ENCODE measurements at regions not wholly inside any gene's neighbourhood (a gene's known extent, or its start where the extent isn't known, plus 50 kb on each side); places are given as distances from the start of the nearest gene placed in this dataset.

DNA sequence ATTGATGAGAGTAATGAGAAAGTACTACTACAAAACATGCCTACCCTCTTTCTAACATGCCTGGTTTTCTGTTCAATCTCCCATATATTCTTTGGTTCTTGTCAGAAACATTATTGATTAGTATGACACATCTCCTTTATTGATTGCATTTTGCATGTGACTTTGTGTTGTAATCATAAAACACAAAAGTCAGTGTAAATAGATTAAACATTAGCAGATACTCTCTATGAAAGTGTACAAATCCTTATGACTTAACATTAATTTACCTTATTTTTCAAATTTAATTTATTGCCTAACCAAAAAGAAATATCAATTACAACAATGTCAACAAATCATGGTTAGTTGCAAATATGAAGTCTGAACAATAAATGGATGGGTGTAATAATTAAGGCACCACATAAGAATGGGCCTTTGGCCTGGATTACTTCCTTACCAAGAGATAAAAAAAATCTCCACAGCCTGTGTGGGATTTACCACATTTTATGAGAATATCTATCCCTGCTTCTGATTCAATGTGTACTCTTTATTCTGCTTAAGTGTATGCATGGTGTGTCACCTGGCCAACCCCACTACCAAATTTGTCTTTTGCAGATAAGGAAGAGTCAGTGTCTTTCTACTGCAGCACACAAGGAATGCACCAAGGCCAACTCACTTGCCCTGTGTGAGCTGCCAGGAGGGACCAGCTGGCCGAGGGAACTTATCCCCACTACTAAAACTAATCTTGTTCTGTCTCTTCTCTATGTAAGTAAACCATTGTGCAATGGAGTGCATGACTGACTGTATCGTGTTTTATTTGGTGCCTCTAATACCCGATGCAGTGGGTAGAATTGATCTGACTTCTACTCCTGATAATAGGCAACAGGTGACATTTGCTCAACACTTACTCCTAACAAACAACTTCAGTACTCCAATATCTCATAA is 1001.9 kb upstream of the CDH10 start:
- no peaks in the 10 kb centered on the region for H3K36me3 Mint-ChIP-seq (ENCODE audit: low read depth)
- no peaks in the 10 kb centered on the region for H3K27me3 Mint-ChIP-seq (ENCODE audit: low read depth)
- no peaks in the 10 kb centered on the region for H3K4me1 Mint-ChIP-seq (ENCODE audit: low read depth)
- H3K27ac Mint-ChIP-seq, result no peak overlapping the region
- no peak overlapping the region for H3K4me3 Mint-ChIP-seq
- H3K9me3 Mint-ChIP-seq, result peaks cover 34% of the 10 kb centered on the region

DNA sequence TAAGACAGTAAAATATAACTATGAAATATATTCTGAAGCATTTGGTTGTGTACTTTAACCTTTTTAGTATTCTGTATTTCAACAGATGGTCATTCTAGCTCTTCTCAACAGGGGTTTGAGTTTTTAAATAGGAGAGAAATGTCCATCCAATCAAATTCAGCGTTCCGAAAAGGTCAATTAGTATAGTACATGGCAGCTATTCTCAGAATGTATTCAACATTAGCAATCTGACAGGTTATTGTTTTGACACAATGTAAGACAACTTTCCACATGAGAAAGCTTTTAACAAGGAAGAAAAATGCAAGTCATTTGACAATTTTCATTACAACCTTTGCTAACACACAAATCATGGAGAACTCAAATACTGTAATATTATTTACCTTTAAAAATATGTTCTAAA is 996.3 kb upstream of the CDH10 start:
- H3K4me1 Mint-ChIP-seq (ENCODE audit: low read depth), result no peaks in the 10 kb centered on the region
- H3K9me3 Mint-ChIP-seq, result peaks cover 15% of the 10 kb centered on the region
- H3K36me3 Mint-ChIP-seq (ENCODE audit: low read depth), result no peaks in the 10 kb centered on the region
- H3K27me3 Mint-ChIP-seq (ENCODE audit: low read depth), result no peaks in the 10 kb centered on the region
- H3K27ac Mint-ChIP-seq, result no peak overlapping the region
- H3K4me3 Mint-ChIP-seq, result no peak overlapping the region

- Mint-ChIP-seq H3K9me3 (peaks cover 16% of the 10 kb centered on the region), H3K36me3 (ENCODE audit: low read depth) (no peaks in the 10 kb centered on the region), H3K4me3 (no peak overlapping the region), H3K27ac (no peak overlapping the region), H3K27me3 (ENCODE audit: low read depth) (no peaks in the 10 kb centered on the region), H3K4me1 (ENCODE audit: low read depth) (no peaks in the 10 kb centered on the region)
These were observed 974.5 kb upstream of the CDH10 start for GRCh38 chr5:25619273-25619672.

- H3K27ac Mint-ChIP-seq, result no peak overlapping the region
- H3K27me3 Mint-ChIP-seq (ENCODE audit: low read depth), result no peaks in the 10 kb centered on the region
- H3K4me1 Mint-ChIP-seq (ENCODE audit: low read depth), result no peaks in the 10 kb centered on the region
- peaks cover 11% of the 10 kb centered on the region for H3K9me3 Mint-ChIP-seq
- no peak overlapping the region for H3K4me3 Mint-ChIP-seq
- no peaks in the 10 kb centered on the region for H3K36me3 Mint-ChIP-seq (ENCODE audit: low read depth)
These were observed 974.0 kb upstream of the CDH10 start for GRCh38 chr5:25618821-25619220.

GRCh38 chr5:25614466-25614865 is 969.7 kb upstream of the CDH10 start:
- H3K4me1 Mint-ChIP-seq (ENCODE audit: low read depth), result no peaks in the 10 kb centered on the region
- no peaks in the 10 kb centered on the region for H3K27me3 Mint-ChIP-seq (ENCODE audit: low read depth)
- no peak overlapping the region for H3K27ac Mint-ChIP-seq
- H3K4me3 Mint-ChIP-seq, result no peak overlapping the region
- H3K9me3 Mint-ChIP-seq, result peaks cover 14% of the 10 kb centered on the region
- no peaks in the 10 kb centered on the region for H3K36me3 Mint-ChIP-seq (ENCODE audit: low read depth)

DNA sequence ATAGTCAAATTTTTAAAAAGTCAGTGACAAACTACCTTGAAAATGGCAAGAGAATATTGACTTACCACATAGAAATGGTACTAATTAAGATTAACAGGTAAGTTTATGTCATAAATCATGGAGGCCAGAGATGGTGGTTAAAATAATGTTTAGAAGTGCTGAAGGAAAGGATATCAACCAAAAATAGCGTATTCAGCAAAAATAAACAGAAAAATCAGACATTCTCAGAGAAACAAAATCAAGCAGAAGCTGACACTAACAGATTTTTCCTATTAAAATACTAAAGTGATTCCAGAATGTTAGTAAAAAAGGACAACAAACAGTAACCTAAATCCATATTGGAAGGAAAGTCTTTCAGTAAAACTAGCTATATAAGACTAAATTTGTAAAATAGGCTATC is 959.9 kb upstream of the CDH10 start:
- Mint-ChIP-seq H3K36me3 (ENCODE audit: low read depth) (no peaks in the 10 kb centered on the region), H3K27me3 (ENCODE audit: low read depth) (no peaks in the 10 kb centered on the region), H3K4me3 (no peak overlapping the region), H3K27ac (no peak overlapping the region), H3K4me1 (ENCODE audit: low read depth) (no peaks in the 10 kb centered on the region), H3K9me3 (peaks cover 16% of the 10 kb centered on the region)

DNA sequence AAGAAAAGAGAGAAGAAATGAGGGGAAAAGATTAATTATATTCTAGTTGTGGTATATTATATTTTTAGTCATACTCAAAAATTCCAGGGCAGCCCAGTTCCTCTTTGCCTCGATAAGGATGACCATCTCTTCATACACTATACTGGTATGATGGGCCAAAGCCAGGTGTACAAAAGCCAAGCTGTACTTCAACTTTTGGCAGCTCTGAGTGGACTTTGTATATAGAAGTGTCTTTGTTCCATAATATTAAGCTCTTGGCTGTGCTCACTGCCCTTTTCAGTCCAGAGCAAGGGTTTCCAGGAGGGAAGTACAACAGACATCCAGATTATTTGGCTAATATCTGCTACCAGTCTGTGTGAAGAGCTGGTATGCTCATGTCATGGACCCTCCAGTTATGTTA is 934.3 kb upstream of the CDH10 start:
- H3K27ac Mint-ChIP-seq, result no peak overlapping the region
- H3K4me1 Mint-ChIP-seq (ENCODE audit: low read depth), result no peaks in the 10 kb centered on the region
- H3K36me3 Mint-ChIP-seq (ENCODE audit: low read depth), result no peaks in the 10 kb centered on the region
- peaks cover 23% of the 10 kb centered on the region for H3K9me3 Mint-ChIP-seq
- no peaks in the 10 kb centered on the region for H3K27me3 Mint-ChIP-seq (ENCODE audit: low read depth)
- no peak overlapping the region for H3K4me3 Mint-ChIP-seq

DNA sequence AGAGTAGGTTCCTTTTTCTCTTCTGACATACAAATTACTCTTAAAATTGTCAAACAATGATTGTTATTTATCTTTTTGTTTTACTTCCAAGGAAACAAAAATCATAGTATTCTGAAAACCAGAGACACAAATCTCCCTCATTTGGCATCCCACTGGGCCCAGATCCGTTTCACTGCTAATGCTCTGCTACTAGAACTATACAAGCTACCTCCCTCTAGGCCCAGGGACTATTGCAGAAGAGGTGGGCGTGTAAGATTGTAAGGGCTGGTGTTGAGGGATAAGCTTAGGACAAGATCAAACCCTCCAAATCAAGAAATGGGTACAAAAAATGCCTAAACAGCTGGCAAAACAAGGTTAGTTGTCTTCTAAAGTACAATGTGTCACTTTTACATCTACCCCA is 928.9 kb upstream of the CDH10 start:
- no peaks in the 10 kb centered on the region for H3K36me3 Mint-ChIP-seq (ENCODE audit: low read depth)
- H3K4me1 Mint-ChIP-seq (ENCODE audit: low read depth), result peaks cover 1% of the 10 kb centered on the region
- H3K27me3 Mint-ChIP-seq (ENCODE audit: low read depth), result no peaks in the 10 kb centered on the region
- H3K27ac Mint-ChIP-seq, result no peak overlapping the region
- H3K4me3 Mint-ChIP-seq, result no peak overlapping the region
- H3K9me3 Mint-ChIP-seq, result peaks cover 23% of the 10 kb centered on the region

- peaks cover 1% of the 10 kb centered on the region for H3K4me1 Mint-ChIP-seq (ENCODE audit: low read depth)
- H3K36me3 Mint-ChIP-seq (ENCODE audit: low read depth), result no peaks in the 10 kb centered on the region
- peaks cover 28% of the 10 kb centered on the region for H3K9me3 Mint-ChIP-seq
- no peaks in the 10 kb centered on the region for H3K27me3 Mint-ChIP-seq (ENCODE audit: low read depth)
- no peak overlapping the region for H3K27ac Mint-ChIP-seq
- H3K4me3 Mint-ChIP-seq, result no peak overlapping the region
These were observed 925.3 kb upstream of the CDH10 start for GRCh38 chr5:25570067-25570583.

DNA sequence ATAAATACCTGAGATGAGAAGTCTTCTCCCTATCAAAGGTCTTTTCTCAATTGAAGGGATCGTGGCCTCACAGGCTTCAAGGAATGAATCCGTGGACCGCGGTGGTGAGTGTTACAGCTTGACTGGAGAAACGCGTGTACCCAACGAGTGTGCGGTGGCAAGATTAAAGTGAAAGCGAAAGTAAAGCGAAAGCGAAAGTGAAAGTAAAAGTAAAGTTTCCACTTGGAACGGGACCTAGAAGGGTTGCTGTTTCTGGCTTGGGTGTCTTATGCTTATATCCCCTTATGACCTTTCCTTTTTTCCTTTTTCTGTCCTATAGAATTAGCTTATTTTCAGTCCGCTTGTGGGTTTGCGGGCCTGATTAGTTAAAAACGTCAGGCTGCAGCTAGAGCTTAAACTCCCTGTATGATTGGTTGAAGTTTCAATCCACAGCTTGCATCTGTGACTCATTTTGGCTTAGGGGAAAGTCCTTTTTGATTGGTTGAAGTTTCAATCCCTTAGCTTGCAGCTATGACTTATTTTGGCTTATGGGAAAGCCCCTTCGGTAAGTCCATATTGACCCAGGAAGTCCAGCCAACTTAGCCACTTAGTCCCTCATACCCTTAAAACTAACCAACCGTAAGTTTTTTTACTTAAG is 924.3 kb upstream of the CDH10 start:
- H3K4me3 Mint-ChIP-seq, result no peak overlapping the region
- H3K4me1 Mint-ChIP-seq (ENCODE audit: low read depth), result peaks cover 1% of the 10 kb centered on the region
- H3K27ac Mint-ChIP-seq, result no peak overlapping the region
- H3K27me3 Mint-ChIP-seq (ENCODE audit: low read depth), result no peaks in the 10 kb centered on the region
- no peaks in the 10 kb centered on the region for H3K36me3 Mint-ChIP-seq (ENCODE audit: low read depth)
- H3K9me3 Mint-ChIP-seq, result peaks cover 34% of the 10 kb centered on the region

GRCh38 chr5:25568294-25568693 is 923.5 kb upstream of the CDH10 start:
- H3K4me3 Mint-ChIP-seq, result no peak overlapping the region
- H3K4me1 Mint-ChIP-seq (ENCODE audit: low read depth), result peaks cover 1% of the 10 kb centered on the region
- peaks cover 39% of the 10 kb centered on the region for H3K9me3 Mint-ChIP-seq
- H3K36me3 Mint-ChIP-seq (ENCODE audit: low read depth), result no peaks in the 10 kb centered on the region
- H3K27me3 Mint-ChIP-seq (ENCODE audit: low read depth), result no peaks in the 10 kb centered on the region
- H3K27ac Mint-ChIP-seq, result no peak overlapping the region

- Mint-ChIP-seq H3K27ac (no peak overlapping the region), H3K4me3 (no peak overlapping the region), H3K36me3 (ENCODE audit: low read depth) (no peaks in the 10 kb centered on the region), H3K27me3 (ENCODE audit: low read depth) (no peaks in the 10 kb centered on the region), H3K9me3 (peaks cover 39% of the 10 kb centered on the region), H3K4me1 (ENCODE audit: low read depth) (peaks cover 1% of the 10 kb centered on the region)
These were observed 923.1 kb upstream of the CDH10 start for GRCh38 chr5:25567881-25568280.

DNA sequence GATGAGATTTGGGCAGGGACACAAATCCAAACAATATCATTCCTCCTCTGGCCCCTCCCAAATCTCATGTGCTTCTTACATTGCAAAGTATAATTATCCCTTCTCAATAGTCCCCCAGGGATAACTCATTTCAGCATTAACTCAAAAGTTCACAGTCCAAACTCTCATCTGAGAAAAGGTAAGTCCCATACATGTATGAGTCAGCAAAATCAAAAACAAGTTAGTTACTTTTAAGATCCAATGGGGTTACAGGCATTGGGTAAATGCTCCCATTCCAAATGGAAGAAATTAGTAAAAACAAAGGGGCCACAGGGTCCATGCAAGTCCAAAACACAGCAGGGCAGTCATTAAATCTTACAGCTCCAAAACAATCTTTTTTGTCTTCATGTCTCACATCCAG is 917.9 kb upstream of the CDH10 start:
- Mint-ChIP-seq H3K9me3 (peaks cover 29% of the 10 kb centered on the region), H3K27me3 (ENCODE audit: low read depth) (no peaks in the 10 kb centered on the region), H3K4me1 (ENCODE audit: low read depth) (no peaks in the 10 kb centered on the region), H3K4me3 (no peak overlapping the region), H3K36me3 (ENCODE audit: low read depth) (no peaks in the 10 kb centered on the region), H3K27ac (no peak overlapping the region)

GRCh38 chr5:25554077-25554476 is 909.3 kb upstream of the CDH10 start:
- Mint-ChIP-seq H3K9me3 (no peaks in the 10 kb centered on the region), H3K4me3 (no peak overlapping the region), H3K27me3 (ENCODE audit: low read depth) (no peaks in the 10 kb centered on the region), H3K4me1 (ENCODE audit: low read depth) (no peaks in the 10 kb centered on the region), H3K36me3 (ENCODE audit: low read depth) (no peaks in the 10 kb centered on the region), H3K27ac (no peak overlapping the region)

GRCh38 chr5:25552871-25553481 is 908.2 kb upstream of the CDH10 start:
- H3K4me3 Mint-ChIP-seq, result no peak overlapping the region
- H3K36me3 Mint-ChIP-seq (ENCODE audit: low read depth), result no peaks in the 10 kb centered on the region
- H3K27me3 Mint-ChIP-seq (ENCODE audit: low read depth), result no peaks in the 10 kb centered on the region
- no peaks in the 10 kb centered on the region for H3K9me3 Mint-ChIP-seq
- no peak overlapping the region for H3K27ac Mint-ChIP-seq
- no peaks in the 10 kb centered on the region for H3K4me1 Mint-ChIP-seq (ENCODE audit: low read depth)

Data from T-helper 1 cell treated with Interleukin-12 subunit alpha and Interleukin-12 subunit beta and Interleukin-4 antibody, amounts not matched to agents 30 μg/mL and 1 μg/mL, for 36 hours (primary cell).